ENCODE measurements at regions not wholly inside any gene's neighbourhood (a gene's known extent, or its start where the extent isn't known, plus 50 kb on each side); places are given as distances from the start of the nearest gene placed in this dataset.

DNA sequence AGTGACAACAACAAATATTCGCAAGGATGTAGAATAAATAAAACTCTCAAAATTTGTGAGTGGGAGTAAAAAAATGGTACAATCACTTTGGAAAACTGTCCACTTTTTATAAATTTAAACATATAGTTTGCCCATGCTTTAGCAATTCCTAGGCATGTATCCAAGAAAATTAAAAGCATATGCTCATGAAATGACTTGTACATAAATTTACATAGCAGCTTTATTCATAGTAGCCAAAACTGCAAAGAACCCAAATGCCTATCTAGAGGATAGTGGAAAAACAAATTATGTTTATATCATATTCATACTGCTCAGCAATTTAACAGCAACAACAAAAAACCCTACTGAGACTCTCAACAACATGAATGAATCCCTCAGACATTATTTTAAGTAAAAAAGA is 363.6 kb upstream of the CCDC54 start:
- H3K27ac ChIP-seq = no peak overlapping the region
- ATAC-seq (ENCODE audit: insufficient number of reproducible peaks, low FRiP score, low read depth) = no peak
- TF ChIP-seq, protein P1, sequence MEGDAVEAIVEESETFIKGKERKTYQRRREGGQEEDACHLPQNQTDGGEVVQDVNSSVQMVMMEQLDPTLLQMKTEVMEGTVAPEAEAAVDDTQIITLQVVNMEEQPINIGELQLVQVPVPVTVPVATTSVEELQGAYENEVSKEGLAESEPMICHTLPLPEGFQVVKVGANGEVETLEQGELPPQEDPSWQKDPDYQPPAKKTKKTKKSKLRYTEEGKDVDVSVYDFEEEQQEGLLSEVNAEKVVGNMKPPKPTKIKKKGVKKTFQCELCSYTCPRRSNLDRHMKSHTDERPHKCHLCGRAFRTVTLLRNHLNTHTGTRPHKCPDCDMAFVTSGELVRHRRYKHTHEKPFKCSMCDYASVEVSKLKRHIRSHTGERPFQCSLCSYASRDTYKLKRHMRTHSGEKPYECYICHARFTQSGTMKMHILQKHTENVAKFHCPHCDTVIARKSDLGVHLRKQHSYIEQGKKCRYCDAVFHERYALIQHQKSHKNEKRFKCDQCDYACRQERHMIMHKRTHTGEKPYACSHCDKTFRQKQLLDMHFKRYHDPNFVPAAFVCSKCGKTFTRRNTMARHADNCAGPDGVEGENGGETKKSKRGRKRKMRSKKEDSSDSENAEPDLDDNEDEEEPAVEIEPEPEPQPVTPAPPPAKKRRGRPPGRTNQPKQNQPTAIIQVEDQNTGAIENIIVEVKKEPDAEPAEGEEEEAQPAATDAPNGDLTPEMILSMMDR (IDR thresholded peaks at IDR 0.05) = no peak
- DNase-seq (ENCODE audit: low spot score) = no peak
- no peaks in the 10 kb centered on the region for H3K9me3 ChIP-seq
- no peaks in the 10 kb centered on the region for H3K4me1 ChIP-seq (ENCODE audit: control insufficient read depth in 1 of 2, low read depth in 2 of 2)
- H3K4me3 ChIP-seq = no peak overlapping the region
- no peaks in the 10 kb centered on the region for H3K36me3 ChIP-seq
- no peaks in the 10 kb centered on the region for H3K27me3 ChIP-seq (replicated peaks; ENCODE audit: insufficient read depth)

- H3K4me1 ChIP-seq (ENCODE audit: control insufficient read depth in 1 of 2, low read depth in 2 of 2) = no peaks in the 10 kb centered on the region
- H3K9me3 ChIP-seq = no peaks in the 10 kb centered on the region
- DNase-seq (ENCODE audit: low spot score) (no peak), ATAC-seq (ENCODE audit: insufficient number of reproducible peaks, low FRiP score, low read depth) (no peak)
- TF ChIP-seq, protein P1 (IDR thresholded peaks at IDR 0.05) = no peak
- no peak overlapping the region for H3K27ac ChIP-seq
- no peaks in the 10 kb centered on the region for H3K27me3 ChIP-seq (replicated peaks; ENCODE audit: insufficient read depth)
- no peak overlapping the region for H3K4me3 ChIP-seq
- H3K36me3 ChIP-seq = no peaks in the 10 kb centered on the region
These were observed 352.6 kb upstream of the CCDC54 start for GRCh38 chr3:107024551-107025026.

GRCh38 chr3:107025961-107026360 is 351.3 kb upstream of the CCDC54 start:
- TF ChIP-seq, protein P1 (IDR thresholded peaks at IDR 0.05) = no peak

GRCh38 chr3:107028086-107028485 is 349.2 kb upstream of the CCDC54 start:
- no peaks in the 10 kb centered on the region for H3K9me3 ChIP-seq
- H3K36me3 ChIP-seq = no peaks in the 10 kb centered on the region
- DNase-seq (ENCODE audit: low spot score) = no peak
- ATAC-seq (ENCODE audit: insufficient number of reproducible peaks, low FRiP score, low read depth) = no peak
- no peaks in the 10 kb centered on the region for H3K4me1 ChIP-seq (ENCODE audit: control insufficient read depth in 1 of 2, low read depth in 2 of 2)
- H3K27ac ChIP-seq = no peak overlapping the region
- no peaks in the 10 kb centered on the region for H3K27me3 ChIP-seq (replicated peaks; ENCODE audit: insufficient read depth)
- H3K4me3 ChIP-seq = no peak overlapping the region
- TF ChIP-seq, protein P1 (IDR thresholded peaks at IDR 0.05) = no peak

More at GRCh38 chr3:107025961-107026360, 351.3 kb upstream of the CCDC54 start:
- no peaks in the 10 kb centered on the region for H3K27me3 ChIP-seq (replicated peaks; ENCODE audit: insufficient read depth)
- ATAC-seq (ENCODE audit: insufficient number of reproducible peaks, low FRiP score, low read depth) = no peak
- no peaks in the 10 kb centered on the region for H3K9me3 ChIP-seq
- no peak for DNase-seq (ENCODE audit: low spot score)
- H3K27ac ChIP-seq = no peak overlapping the region
- H3K4me1 ChIP-seq (ENCODE audit: control insufficient read depth in 1 of 2, low read depth in 2 of 2) = no peaks in the 10 kb centered on the region
- no peaks in the 10 kb centered on the region for H3K36me3 ChIP-seq
- H3K4me3 ChIP-seq = no peak overlapping the region

DNA sequence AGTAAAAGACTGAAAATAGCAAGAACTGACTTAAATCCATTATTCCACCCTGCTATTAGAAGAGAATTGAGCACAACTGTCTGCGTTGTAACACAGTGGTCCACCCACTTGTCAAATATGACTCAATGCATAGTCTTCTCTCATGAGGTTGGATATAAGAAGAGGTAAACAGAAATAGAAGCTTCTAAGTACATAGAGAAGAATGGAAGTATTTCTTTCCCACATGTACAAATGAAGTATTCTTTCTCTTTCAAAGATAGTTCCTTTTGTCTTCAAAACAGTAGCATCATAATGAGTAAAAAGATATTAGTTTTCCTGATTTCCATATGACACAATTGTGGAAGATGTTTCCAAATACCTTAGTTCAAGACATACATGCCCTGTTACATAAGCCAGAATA is 348.6 kb upstream of the CCDC54 start:
- Histone ChIP-seq H3K4me3 (no peak overlapping the region), H3K27ac (no peak overlapping the region), H3K4me1 (ENCODE audit: control insufficient read depth in 1 of 2, low read depth in 2 of 2) (no peaks in the 10 kb centered on the region), H3K9me3 (no peaks in the 10 kb centered on the region), H3K36me3 (no peaks in the 10 kb centered on the region), H3K27me3 (replicated peaks; ENCODE audit: insufficient read depth) (no peaks in the 10 kb centered on the region)
- DNase-seq (ENCODE audit: low spot score) (no peak), ATAC-seq (ENCODE audit: insufficient number of reproducible peaks, low FRiP score, low read depth) (no peak)
- TF ChIP-seq, protein P1 (IDR thresholded peaks at IDR 0.05) = no peak
